ENCODE measurements at regions not wholly inside any gene's neighbourhood (a gene's known extent, or its start where the extent isn't known, plus 50 kb on each side); places are given as distances from the start of the nearest gene placed in this dataset.

- no peak for DNase-seq (ENCODE audit: low read depth)
Observed at GRCh38 chr7:130880668-130881067, 146.7 kb upstream of the KLF14 start.

- no peak for DNase-seq (ENCODE audit: low read depth)
Observed at GRCh38 chr7:130881091-130881798, 147.2 kb upstream of the KLF14 start.

GRCh38 chr7:130881799-130882141, 147.8 kb upstream of the KLF14 start:
- DNase-seq (ENCODE audit: low read depth) = no peak

GRCh38 chr7:130882396-130882795, 148.4 kb upstream of the KLF14 start:
- DNase-seq (ENCODE audit: low read depth) = no peak

GRCh38 chr7:130883928-130884327, 149.9 kb upstream of the KLF14 start:
- DNase-seq (ENCODE audit: low read depth) = no peak

GRCh38 chr7:130884437-130885417, 150.7 kb upstream of the KLF14 start:
- no peak for DNase-seq (ENCODE audit: low read depth)

GRCh38 chr7:130886438-130887135, 152.6 kb upstream of the KLF14 start:
- no peak for DNase-seq (ENCODE audit: low read depth)

- DNase-seq (ENCODE audit: low read depth) = no peak
Observed at GRCh38 chr7:130887182-130887956, 153.4 kb upstream of the KLF14 start.

GRCh38 chr7:130887957-130888371, 154.0 kb upstream of the KLF14 start:
- DNase-seq (ENCODE audit: low read depth) = no peak

- no peak for DNase-seq (ENCODE audit: low read depth)
Observed at GRCh38 chr7:130888468-130888867, 154.5 kb upstream of the KLF14 start.

- no peak for DNase-seq (ENCODE audit: low read depth)
Observed at GRCh38 chr7:130890176-130891020, 156.4 kb upstream of the KLF14 start.

GRCh38 chr7:130891254-130892094, 157.5 kb upstream of the KLF14 start:
- DNase-seq (ENCODE audit: low read depth) = no peak

- no peak for DNase-seq (ENCODE audit: low read depth)
Observed at GRCh38 chr7:130893441-130893894, 159.5 kb upstream of the KLF14 start.

GRCh38 chr7:130894146-130894908, 160.3 kb upstream of the KLF14 start:
- DNase-seq (ENCODE audit: low read depth) = no peak

GRCh38 chr7:130894909-130895750, 161.1 kb upstream of the KLF14 start:
- no peak for DNase-seq (ENCODE audit: low read depth)

- DNase-seq (ENCODE audit: low read depth) = no peak
Observed at GRCh38 chr7:130896051-130896881, 162.3 kb upstream of the KLF14 start.

- DNase-seq (ENCODE audit: low read depth) = peak; percentile 67
Observed at GRCh38 chr7:130896898-130897514, 163.0 kb upstream of the KLF14 start.

Data from activated T-cell treated with anti-CD3 and anti-CD28 coated beads for 48 hours (primary cell).